HUES6 (cell line): ENCODE measurements at regions not wholly inside any gene's neighbourhood (a gene's known extent, or its start where the extent isn't known, plus 50 kb on each side); places are given as distances from the start of the nearest gene placed in this dataset.

Experiments
- H3K27ac ChIP-seq: 2 replicates; pipeline ENCODE4 v1.7.0; 2013; ENCODE audit warnings: low read depth, mild to moderate bottlenecking, low read length, inconsistent platforms
- H3K27me3 ChIP-seq: 2 replicates; pipeline ENCODE4 v1.6.1; 2013; ENCODE audit warnings: low read length; ENCODE audit not compliant: control insufficient read depth, insufficient read depth
- H3K36me3 ChIP-seq: 2 replicates; pipeline ENCODE4 v1.6.1; 2013; ENCODE audit warnings: low read length; ENCODE audit not compliant: control insufficient read depth, insufficient read depth
- H3K4me1 ChIP-seq: 2 replicates; pipeline ENCODE4 v1.6.1; 2013; ENCODE audit warnings: low read length; ENCODE audit not compliant: control insufficient read depth, insufficient read depth
- H3K4me3 ChIP-seq: 2 replicates; pipeline ENCODE4 v1.5.1; 2013; ENCODE audit warnings: low read depth, low read length
- H3K9ac ChIP-seq: one replicate; pipeline ENCODE4 v1.6.1; 2013; ENCODE audit warnings: mild to moderate bottlenecking, low read length
- H3K9me3 ChIP-seq: 2 replicates; pipeline ENCODE4 v1.6.1; 2013; ENCODE audit warnings: low read depth, low read length; ENCODE audit not compliant: control insufficient read depth, insufficient read depth

DNA sequence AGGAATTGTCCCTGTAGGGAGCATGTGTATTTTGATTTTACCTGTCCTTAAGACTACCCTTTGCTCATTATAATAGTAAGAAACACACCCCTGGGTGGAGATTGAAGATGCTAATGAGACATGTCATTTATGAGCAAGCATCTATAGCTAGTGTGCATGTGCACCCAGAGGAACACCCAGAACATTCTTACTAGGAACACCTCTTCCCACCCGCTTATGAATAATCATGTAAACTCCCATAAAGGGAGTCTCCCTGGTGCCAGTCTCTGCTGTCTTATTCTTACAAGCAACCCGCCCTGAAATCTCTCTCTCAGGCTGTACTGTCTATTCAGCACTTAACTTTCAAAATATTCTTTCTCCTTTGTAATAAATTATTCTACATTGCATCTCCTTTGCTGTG lies 1227.3 kb downstream of the ROBO1 start:
- no peaks in the 10 kb centered on the region for H3K27me3 ChIP-seq
- H3K4me1 ChIP-seq = no peaks in the 10 kb centered on the region
- H3K4me3 ChIP-seq = no peak overlapping the region
- H3K36me3 ChIP-seq = no peaks in the 10 kb centered on the region
- no peak overlapping the region for H3K9ac ChIP-seq
- no peak overlapping the region for H3K27ac ChIP-seq
- H3K9me3 ChIP-seq = no peaks in the 10 kb centered on the region

DNA sequence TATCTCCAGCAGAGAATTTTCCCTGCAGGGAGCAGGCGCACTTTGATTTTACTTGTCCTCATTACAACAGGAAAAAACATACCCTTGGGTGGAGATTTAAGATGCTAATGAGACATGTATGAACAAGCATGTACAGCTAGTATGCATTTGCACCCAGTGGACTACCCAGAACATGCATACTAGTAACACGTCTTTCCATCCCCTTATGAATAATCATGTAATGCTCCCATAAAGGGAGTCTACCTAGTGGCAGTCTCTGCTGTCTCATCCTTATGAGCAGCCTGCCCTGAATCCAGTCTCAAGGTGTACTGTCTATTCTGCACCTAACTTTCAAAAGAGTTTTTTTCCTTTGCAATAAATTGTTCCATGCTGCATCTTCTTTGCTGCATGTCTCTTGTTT lies 1222.0 kb downstream of the ROBO1 start:
- Histone ChIP-seq H3K4me3 (no peak overlapping the region), H3K9me3 (peaks cover 13% of the 10 kb centered on the region), H3K27ac (no peak overlapping the region), H3K36me3 (no peaks in the 10 kb centered on the region), H3K27me3 (no peaks in the 10 kb centered on the region), H3K4me1 (no peaks in the 10 kb centered on the region), H3K9ac (no peak overlapping the region)
